ENCODE measurements at regions not wholly inside any gene's neighbourhood (a gene's known extent, or its start where the extent isn't known, plus 50 kb on each side); places are given as distances from the start of the nearest gene placed in this dataset.

DNA sequence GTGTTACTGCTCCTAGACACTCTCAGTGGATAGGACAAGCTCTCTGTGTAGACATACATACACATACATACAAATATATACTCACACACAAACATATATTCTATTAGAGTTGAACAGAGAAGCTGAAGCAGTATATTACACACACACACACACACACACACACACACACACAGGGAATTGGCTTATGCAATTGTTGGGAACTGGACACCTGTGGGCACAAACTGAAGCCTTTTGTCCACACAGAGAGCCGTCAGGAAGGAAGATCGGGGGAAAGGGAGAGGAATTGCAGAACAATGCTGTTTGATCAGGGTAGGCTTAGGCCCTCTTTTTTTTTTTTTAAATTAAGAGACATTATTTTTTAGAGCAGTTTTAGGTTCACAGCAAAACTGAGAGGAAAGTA is 180.7 kb upstream of the DDHD1 start:
- no peak for TF ChIP-seq CTCF (IDR thresholded peaks at IDR 0.05)

- TF ChIP-seq CTCF (IDR thresholded peaks at IDR 0.05), result no peak
These were observed 178.8 kb upstream of the DDHD1 start for GRCh38 chr14:53331921-53332320.

DNA sequence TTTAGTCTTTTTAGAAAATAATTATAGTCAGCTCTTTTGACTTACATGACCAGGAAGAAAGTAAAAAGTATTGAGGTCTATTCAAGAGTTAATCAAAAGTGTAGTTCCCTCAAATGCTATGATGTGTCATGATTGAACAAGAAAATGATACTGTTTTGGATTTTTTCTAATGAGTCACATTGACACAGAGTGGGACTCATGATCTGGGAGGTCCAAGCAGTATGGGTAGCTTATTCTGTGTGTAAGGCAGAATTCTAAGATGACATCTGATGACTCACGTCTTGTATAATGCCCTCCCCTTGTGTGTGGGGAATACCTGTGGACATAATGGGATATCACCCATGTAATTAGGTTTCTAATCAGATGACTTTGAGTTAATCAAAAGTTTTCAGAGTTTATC is 178.1 kb upstream of the DDHD1 start:
- no peak for TF ChIP-seq CTCF (IDR thresholded peaks at IDR 0.05)

DNA sequence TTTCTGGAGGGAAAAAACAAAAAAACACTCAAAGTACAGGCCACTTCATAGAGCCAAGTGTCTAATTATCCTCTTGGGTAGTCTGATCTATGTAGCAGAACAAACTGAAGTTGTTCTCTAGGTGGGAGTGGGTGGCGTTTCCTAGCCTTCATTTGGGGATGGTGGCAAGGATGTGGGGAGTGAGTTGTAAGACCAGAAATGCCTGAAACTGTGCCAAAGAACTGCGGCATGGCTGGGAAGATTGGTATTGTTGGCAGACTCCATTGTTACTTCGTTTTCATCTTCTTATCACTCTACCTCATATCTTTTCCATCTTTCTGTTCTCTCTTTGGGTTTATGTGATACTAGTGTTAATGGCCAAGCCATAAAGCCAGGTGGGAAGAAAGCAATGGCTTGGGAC is 177.3 kb upstream of the DDHD1 start:
- no peak for TF ChIP-seq CTCF (IDR thresholded peaks at IDR 0.05)

GRCh38 chr14:53328841-53329240 is 175.7 kb upstream of the DDHD1 start:
- TF ChIP-seq CTCF (IDR thresholded peaks at IDR 0.05), result no peak

- TF ChIP-seq CTCF (IDR thresholded peaks at IDR 0.05), result no peak
These were observed 174.6 kb upstream of the DDHD1 start for GRCh38 chr14:53327716-53328115.

GRCh38 chr14:53325176-53325806 is 172.2 kb upstream of the DDHD1 start:
- TF ChIP-seq CTCF (IDR thresholded peaks at IDR 0.05), result no peak

- no peak for TF ChIP-seq CTCF (IDR thresholded peaks at IDR 0.05)
These were observed 163.4 kb upstream of the DDHD1 start for GRCh38 chr14:53316504-53316903.

Measured in LNCAP (cell line).